ENCODE measurements at regions not wholly inside any gene's neighbourhood (a gene's known extent, or its start where the extent isn't known, plus 50 kb on each side); places are given as distances from the start of the nearest gene placed in this dataset.

DNA sequence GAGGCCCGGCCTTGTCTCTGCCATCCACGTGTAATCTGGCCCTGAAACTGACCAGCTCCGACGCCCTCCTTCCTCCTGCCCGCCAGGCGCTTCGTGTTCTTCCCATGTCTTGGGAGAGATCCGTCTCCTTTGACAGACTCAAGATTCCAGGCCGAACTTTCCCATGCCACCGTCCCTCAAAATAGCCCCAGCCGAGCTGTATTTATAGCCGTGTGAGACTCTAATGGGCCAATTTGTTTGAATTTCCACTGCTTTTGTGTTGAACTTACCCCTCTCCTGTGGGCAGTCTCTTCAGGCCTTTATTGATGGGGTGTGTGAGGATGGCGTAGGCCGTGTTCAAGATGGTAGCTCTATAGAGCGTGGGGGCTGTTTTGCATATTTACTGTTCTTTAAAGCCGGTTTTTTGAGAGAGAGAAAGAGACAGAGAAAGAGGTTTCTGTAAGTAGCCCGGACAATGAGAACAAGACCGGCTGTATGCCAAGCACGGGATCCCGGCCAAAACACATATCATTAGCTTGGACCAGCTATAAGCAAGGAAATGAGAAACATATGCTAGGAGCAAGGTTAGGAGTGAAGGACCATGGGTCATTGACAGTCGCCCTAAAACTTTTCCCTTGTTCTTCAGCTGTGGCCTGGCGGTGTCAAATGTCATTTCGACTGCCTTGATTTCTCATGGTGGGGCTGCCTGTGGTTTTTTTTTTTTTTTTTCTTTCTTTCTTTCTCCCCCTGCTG is 124.5 kb upstream of the ZFHX3 start:
- TF ChIP-seq, protein P1, sequence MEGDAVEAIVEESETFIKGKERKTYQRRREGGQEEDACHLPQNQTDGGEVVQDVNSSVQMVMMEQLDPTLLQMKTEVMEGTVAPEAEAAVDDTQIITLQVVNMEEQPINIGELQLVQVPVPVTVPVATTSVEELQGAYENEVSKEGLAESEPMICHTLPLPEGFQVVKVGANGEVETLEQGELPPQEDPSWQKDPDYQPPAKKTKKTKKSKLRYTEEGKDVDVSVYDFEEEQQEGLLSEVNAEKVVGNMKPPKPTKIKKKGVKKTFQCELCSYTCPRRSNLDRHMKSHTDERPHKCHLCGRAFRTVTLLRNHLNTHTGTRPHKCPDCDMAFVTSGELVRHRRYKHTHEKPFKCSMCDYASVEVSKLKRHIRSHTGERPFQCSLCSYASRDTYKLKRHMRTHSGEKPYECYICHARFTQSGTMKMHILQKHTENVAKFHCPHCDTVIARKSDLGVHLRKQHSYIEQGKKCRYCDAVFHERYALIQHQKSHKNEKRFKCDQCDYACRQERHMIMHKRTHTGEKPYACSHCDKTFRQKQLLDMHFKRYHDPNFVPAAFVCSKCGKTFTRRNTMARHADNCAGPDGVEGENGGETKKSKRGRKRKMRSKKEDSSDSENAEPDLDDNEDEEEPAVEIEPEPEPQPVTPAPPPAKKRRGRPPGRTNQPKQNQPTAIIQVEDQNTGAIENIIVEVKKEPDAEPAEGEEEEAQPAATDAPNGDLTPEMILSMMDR (conservative IDR thresholded peaks at IDR 0.05; ENCODE audit: low read depth, low read length) = peak; percentile 36
- TF ChIP-seq POLR2A (IDR thresholded peaks at IDR 0.05; ENCODE audit: low read depth, low read length) (no peak), CHD1 (IDR thresholded peaks at IDR 0.05; ENCODE audit: low read depth, low read length) (no peak), BHLHE40 (IDR thresholded peaks at IDR 0.05; ENCODE audit: low read depth, low read length) (peak; percentile 41; the same call in 1 of the 2 replicates), RCOR1 (IDR thresholded peaks at IDR 0.05; ENCODE audit: insufficient replicate concordance, low read length) (no peak), CEBPB (IDR thresholded peaks at IDR 0.05; ENCODE audit: low read depth, low read length) (no peak)
- TF ChIP-seq, protein P2, sequence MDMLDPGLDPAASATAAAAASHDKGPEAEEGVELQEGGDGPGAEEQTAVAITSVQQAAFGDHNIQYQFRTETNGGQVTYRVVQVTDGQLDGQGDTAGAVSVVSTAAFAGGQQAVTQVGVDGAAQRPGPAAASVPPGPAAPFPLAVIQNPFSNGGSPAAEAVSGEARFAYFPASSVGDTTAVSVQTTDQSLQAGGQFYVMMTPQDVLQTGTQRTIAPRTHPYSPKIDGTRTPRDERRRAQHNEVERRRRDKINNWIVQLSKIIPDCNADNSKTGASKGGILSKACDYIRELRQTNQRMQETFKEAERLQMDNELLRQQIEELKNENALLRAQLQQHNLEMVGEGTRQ (IDR thresholded peaks at IDR 0.05; ENCODE audit: low read depth, low read length) = no peak
- TF ChIP-seq, protein P3, sequence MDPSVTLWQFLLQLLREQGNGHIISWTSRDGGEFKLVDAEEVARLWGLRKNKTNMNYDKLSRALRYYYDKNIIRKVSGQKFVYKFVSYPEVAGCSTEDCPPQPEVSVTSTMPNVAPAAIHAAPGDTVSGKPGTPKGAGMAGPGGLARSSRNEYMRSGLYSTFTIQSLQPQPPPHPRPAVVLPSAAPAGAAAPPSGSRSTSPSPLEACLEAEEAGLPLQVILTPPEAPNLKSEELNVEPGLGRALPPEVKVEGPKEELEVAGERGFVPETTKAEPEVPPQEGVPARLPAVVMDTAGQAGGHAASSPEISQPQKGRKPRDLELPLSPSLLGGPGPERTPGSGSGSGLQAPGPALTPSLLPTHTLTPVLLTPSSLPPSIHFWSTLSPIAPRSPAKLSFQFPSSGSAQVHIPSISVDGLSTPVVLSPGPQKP (IDR thresholded peaks at IDR 0.05; ENCODE audit: borderline replicate concordance, low read depth, low read length) = no peak
